Fibroblast of gingiva (primary cell): ENCODE measurements at regions not wholly inside any gene's neighbourhood (a gene's known extent, or its start where the extent isn't known, plus 50 kb on each side); places are given as distances from the start of the nearest gene placed in this dataset.
"Not testable (repeated sequence)": the region's sequence is repeated elsewhere in the genome, so short reads cannot be mapped to it uniquely, and the experiment has no call there.

ENCODE experiments used
- DNase-seq: peaks from one replicate; pipeline ENCODE4 v3.0.0-alpha.2; 2011; ENCODE audit warnings: low read depth

DNA sequence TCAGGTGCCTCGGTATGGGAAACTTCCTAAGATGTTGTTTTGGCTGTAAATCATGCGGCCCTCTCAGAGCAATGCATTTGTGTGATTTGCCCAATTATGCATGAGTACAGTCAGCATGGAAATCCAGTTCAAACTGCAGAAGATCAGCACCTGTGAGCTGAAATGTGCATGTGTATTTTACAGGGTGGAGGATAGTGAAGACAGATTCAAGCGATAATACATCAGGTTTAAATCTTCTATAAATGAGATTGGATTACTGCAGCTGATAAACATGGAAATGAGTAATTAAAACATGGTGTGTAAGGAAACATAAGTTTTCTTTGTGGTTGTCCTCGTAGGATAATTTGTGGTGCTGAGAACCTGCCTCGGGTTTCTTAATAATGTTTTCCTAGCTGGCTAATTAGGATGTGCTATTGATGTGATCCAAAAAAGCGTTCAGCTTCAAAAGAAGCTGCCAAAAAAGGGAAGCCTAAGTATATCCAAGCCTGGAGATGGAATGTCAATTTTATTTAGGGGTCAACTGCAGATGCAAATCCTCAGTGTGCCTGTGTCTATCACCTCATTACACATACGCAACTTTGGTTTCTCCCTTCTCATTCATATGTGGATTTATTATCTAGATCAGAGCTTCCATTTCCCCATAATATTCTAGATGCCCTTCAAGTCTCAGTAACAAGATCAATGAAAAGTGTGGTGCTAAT, 117.1 kb upstream of the CCDC28A start:
- no peak for DNase-seq

- no peak for DNase-seq
Measured at GRCh38 chr6:138657065-138657425, 116.5 kb upstream of the CCDC28A start.

DNA sequence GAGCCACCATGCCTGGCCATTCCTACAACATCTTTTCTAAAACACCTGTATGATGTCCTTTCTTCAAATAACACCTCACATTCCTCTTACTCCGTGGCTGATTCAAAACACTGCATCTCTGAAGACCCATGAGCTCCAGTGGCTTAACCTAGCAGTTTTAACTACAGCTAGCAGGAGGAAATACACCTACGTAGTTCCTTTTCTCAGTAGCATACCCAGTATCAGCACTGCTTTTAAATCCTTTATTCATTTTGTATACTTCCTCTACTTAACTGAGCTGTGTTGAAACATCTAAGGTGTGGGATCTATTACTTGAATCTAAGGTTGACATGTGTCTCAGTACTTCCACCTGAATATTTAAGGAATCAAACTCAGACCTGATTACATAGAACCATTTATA, 113.6 kb upstream of the CCDC28A start:
- no peak for DNase-seq

GRCh38 chr6:138662471-138662870, 111.1 kb upstream of the CCDC28A start:
- DNase-seq = peak; percentile 71

- no peak for DNase-seq
Measured at GRCh38 chr6:138663892-138664291, 109.7 kb upstream of the CCDC28A start.

GRCh38 chr6:138664745-138665144, 108.8 kb upstream of the CCDC28A start:
- DNase-seq = no peak

DNA sequence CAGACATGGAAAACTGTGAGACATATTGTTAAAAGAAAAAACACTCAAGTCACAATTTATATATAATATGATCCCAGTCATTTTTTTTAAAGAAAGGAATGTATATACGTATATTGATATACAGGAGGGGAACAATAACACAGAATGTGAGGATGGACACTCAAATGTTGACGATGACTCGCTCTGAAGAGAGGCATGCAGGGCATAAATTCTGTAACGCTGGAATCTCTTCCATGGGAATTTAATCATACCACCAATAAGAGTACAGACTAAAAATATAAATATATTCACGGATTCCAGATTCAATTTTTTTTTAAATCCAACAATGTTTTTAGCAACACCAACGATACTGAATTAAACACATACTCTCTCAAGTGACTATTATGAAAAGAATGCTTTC, 106.9 kb upstream of the CCDC28A start:
- peak; percentile 11 for DNase-seq

DNA sequence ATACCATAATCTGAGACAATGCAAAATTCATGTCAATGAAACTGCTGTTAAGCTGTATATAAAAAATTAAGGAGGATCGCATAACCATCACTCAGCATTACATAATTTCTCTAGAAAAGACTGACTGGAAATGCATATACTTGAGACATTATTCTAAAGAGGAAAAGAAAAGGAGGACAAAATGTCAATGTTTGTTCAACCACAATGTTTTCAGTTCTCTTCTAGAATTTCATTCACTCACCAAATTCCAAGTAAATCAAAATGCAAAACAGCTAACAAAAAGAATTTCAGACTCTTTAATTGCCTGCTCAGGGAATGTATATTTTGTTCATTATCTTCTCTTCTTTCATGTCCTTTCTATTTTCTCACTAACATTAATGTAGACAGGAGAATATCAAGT, 106.2 kb upstream of the CCDC28A start:
- no peak for DNase-seq

- DNase-seq = no peak
Measured at GRCh38 chr6:138671351-138671750, 102.2 kb upstream of the CCDC28A start.

DNA sequence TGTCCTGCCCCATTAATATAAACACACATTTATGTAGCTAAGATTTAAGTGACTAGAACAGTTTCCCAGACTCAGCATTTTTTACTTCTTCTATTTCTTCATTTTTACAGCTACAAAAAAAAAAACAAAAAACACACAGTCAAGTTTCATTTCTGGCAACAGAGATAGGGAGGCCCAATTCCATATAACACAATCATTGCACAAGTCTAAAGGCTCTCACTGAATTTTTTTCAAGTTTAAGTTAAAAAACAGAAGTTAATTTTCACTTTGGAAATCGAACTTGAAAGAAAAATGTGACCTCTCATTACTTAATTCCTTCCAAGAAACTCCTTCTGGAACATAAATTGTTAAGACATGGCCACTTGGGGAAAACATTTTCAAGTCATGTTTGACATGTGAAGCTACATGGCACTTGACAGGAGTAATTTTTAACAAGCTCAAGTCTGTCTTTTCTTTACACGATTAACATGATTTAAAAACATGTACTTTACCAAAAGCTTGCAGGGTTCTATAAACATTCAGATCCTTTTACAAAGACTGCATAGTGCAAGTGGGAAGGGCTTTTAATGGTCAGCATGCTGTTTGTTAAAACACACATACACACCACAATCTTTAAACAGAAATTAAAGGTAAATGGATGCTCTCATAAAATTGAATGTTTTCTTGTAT, 100.1 kb upstream of the CCDC28A start:
- peak; percentile 44 for DNase-seq

DNA sequence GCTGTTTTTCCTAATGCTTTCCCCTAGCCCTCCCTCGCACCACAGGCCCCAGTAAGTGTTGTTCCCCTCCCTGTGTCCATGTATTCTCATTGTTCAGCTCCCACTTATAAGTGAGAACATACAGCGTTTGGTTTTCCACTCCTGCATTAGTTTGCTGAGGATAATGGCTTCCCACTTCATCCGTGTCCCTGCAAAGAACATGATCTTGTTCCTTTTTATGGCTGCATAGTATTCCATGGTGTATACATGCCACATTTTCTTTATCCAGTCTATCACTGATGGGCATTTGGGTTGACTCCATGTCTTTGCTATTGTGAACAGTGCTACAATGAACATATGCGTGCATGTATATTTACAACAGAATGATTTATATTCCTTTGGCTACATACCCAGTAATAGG, 99.1 kb upstream of the CCDC28A start:
- not testable (repeated sequence) for DNase-seq

DNA sequence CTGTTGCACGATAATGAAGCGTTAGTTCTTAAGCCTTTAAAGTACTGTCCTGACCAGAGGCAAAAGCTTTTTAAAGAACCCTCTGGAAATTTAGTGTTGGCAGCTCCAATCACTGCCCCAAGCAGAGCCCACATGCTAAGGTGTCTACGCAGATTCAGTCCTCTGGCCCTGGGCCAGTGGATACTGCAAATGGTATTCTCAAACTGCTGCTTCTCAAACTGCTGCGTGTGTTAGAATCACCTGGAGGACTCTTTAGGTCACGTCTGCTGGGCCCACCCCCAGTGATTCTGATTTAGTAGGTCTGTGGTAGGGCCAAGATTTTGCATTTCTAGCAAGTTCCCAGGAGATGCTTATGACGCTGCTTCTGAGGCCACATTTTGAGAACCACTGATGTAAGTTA, 96.0 kb upstream of the CCDC28A start:
- DNase-seq = no peak

DNA sequence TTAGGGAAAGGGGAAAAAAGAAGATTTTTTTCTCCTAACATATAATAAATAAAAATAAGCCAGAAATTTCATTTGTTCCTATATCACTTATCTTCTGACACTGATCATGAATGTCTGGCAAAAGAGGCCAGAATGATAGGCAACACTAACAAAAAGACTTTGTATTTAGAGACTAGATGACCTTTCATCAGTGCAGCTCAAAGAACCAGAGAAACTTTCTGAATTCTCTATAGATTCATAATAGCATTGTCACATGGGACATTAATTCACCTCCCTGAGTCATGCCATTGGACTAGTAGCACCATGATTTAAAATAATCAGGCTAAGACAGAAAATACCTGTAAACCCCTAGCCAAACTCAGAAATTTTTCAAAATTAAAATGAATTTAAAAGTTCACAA, 95.4 kb upstream of the CCDC28A start:
- no peak for DNase-seq

- no peak for DNase-seq
Measured at GRCh38 chr6:138680085-138680484, 93.5 kb upstream of the CCDC28A start.

GRCh38 chr6:138681627-138682026, 91.9 kb upstream of the CCDC28A start:
- no peak for DNase-seq

GRCh38 chr6:138682704-138683527, 90.7 kb upstream of the CCDC28A start:
- DNase-seq = peak; percentile 55

- DNase-seq = no peak
Measured at GRCh38 chr6:138685257-138685656, 88.3 kb upstream of the CCDC28A start.

GRCh38 chr6:138685781-138686180, 87.8 kb upstream of the CCDC28A start:
- DNase-seq = no peak

- DNase-seq = no peak
Measured at GRCh38 chr6:138688580-138688979, 85.0 kb upstream of the CCDC28A start.

DNA sequence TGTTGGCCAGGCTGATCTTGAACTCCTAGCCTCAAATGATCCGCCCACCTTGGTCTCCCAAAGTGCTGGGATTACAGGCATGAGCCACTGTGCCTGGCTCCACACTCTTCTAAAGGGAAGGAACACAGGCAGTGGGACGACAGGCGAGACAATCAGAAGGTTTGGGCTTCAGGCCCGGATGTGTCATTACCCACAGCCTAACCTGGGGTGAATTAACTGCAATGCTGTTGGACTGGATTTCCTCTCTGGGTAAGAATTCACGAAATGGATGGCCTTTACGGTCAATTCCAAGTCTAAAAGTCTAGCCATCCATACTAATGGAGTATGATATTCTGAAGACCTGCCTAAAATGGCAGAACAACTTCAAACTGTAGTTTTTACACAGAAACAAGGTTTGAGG, 83.7 kb upstream of the CCDC28A start:
- no peak for DNase-seq

- DNase-seq = no peak
Measured at GRCh38 chr6:138690975-138691594, 82.5 kb upstream of the CCDC28A start.

DNA sequence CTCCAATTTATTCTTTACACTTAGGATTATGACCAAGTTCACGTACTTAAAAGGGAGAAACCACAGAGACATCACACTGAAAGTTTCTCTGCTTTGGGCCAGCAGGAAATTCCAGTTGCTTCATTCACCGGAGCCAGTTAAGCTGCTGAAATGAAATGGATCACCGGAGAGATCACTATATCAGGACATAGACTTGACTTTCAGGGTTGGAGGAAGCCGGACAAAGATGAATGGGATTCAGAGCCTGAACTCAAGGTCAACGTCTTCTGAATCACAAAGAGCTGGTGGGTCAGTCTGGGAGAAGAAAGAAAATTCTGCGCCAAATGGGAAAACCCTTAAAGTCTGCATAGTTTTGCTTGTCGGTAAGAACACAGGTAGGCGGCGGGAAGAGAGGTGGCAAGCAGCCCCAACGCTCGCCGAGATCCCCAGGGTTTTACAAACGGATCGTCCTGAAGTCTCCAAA, 81.9 kb upstream of the CCDC28A start:
- DNase-seq = peak; percentile 66
